C4-2B (cell line): ENCODE measurements at regions not wholly inside any gene's neighbourhood (a gene's known extent, or its start where the extent isn't known, plus 50 kb on each side); places are given as distances from the start of the nearest gene placed in this dataset.

Experiments
- CTCF ChIP-seq: fragments of 450-650 bp; conservative IDR thresholded peaks from 2 replicates; pipeline ENCODE4 v1.5.1; 2017; ENCODE audit warnings: mild to moderate bottlenecking
- ZFX ChIP-seq: fragments of 450-650 bp; IDR thresholded peaks from 2 replicates; pipeline ENCODE4 v1.6.1; 2017

GRCh38 chr13:91126806-91127205 is 220.7 kb upstream of the MIR17HG start:
- TF ChIP-seq CTCF (no peak), ZFX (no peak)
